Liver (tissue), 3 donors: ENCODE measurements at regions not wholly inside any gene's neighbourhood (a gene's known extent, or its start where the extent isn't known, plus 50 kb on each side); places are given as distances from the start of the nearest gene placed in this dataset.

ENCODE experiments used
- CTCF ChIP-seq: fragments of 150-350 bp; IDR thresholded peaks from 2 replicates; pipeline ENCODE4 v1.5.1; 2017; ENCODE audit warnings: improper control_type of control experiment, low read depth, low read length; ENCODE audit not compliant: missing input control
- RAD21 ChIP-seq, 2 donors: IDR thresholded peaks; 2 replicates each; pipeline ENCODE4 v1.6.1; 2016; ENCODE audit warnings: antibody characterized with exemption in 2 of 2, mild to moderate bottlenecking in 2 of 2
- donor health status: healthy.
- donor health status: healthy.

- no peak for TF ChIP-seq CTCF
- no peak for TF ChIP-seq RAD21 (IDR thresholded peaks at IDR 0.05)
These were observed 155.3 kb downstream of the CYB561 start for GRCh38 chr17:63290784-63291183.
